Chondrocyte (in vitro differentiated cells): ENCODE measurements at regions not wholly inside any gene's neighbourhood (a gene's known extent, or its start where the extent isn't known, plus 50 kb on each side); places are given as distances from the start of the nearest gene placed in this dataset.
"Not testable (repeated sequence)": the region's sequence is repeated elsewhere in the genome, so short reads cannot be mapped to it uniquely, and the experiment has no call there.

ENCODE experiments used
- DNase-seq: peaks from one replicate; pipeline ENCODE4 v3.0.0; 2021; ENCODE audit warnings: mixed read lengths, low spot score
- H3K27ac Mint-ChIP-seq: one replicate; pipeline ENCODE4 v1.8.0; 2021; ENCODE audit warnings: mild to moderate bottlenecking, moderate library complexity, mixed read lengths; ENCODE audit not compliant: unreplicated experiment
- H3K27me3 Mint-ChIP-seq: 2 replicates; pipeline ENCODE4 v1.8.0; 2021; ENCODE audit warnings: low read depth, mixed read lengths
- H3K36me3 Mint-ChIP-seq: 2 replicates; pipeline ENCODE4 v1.8.0; 2021; ENCODE audit warnings: low read depth, mixed read lengths
- H3K4me1 Mint-ChIP-seq: 2 replicates; pipeline ENCODE4 v1.8.0; 2021; ENCODE audit warnings: low read depth, mild to moderate bottlenecking, mixed read lengths
- H3K4me3 Mint-ChIP-seq: one replicate; pipeline ENCODE4 v1.8.0; 2021; ENCODE audit warnings: mild to moderate bottlenecking, moderate library complexity, mixed read lengths; ENCODE audit not compliant: unreplicated experiment
- H3K9me3 Mint-ChIP-seq: 2 replicates; pipeline ENCODE4 v1.8.0; 2021; ENCODE audit warnings: low read depth, mixed read lengths
- TF ChIP-seq, protein P1 (sequence below): fragments of 200-600 bp; sonication (generic); IDR thresholded peaks from 2 replicates; pipeline ENCODE4 v1.5.0; 2021; ENCODE audit warnings: antibody characterized with exemption, mild to moderate bottlenecking, moderate library complexity

DNA sequence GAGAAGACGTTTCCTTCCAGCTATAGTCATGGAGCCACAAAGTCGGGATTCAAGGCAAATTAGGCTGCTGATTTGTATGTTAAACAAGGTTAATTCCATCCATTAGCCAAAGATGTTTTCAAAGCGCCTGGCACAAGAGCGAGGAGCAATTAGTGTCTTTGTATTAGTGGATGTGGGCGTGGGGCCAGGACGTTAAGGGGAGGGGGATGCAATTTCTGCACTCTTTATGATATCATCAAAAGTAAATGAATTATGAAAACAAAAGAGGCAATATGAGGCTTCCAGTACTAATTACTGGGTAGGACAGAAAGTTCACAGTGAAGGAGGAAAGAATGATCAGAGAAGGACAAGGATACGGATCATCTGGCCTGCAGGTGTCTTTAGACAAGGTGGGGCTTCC, 230.9 kb upstream of the MSX2 start:
- no peak for DNase-seq
- Mint-ChIP-seq H3K27me3 (peaks cover 5% of the 10 kb centered on the region), H3K27ac (no peak overlapping the region), H3K9me3 (peaks cover 10% of the 10 kb centered on the region), H3K36me3 (peaks cover 3% of the 10 kb centered on the region), H3K4me3 (no peak overlapping the region), H3K4me1 (no peaks in the 10 kb centered on the region)
- TF ChIP-seq, protein P1, sequence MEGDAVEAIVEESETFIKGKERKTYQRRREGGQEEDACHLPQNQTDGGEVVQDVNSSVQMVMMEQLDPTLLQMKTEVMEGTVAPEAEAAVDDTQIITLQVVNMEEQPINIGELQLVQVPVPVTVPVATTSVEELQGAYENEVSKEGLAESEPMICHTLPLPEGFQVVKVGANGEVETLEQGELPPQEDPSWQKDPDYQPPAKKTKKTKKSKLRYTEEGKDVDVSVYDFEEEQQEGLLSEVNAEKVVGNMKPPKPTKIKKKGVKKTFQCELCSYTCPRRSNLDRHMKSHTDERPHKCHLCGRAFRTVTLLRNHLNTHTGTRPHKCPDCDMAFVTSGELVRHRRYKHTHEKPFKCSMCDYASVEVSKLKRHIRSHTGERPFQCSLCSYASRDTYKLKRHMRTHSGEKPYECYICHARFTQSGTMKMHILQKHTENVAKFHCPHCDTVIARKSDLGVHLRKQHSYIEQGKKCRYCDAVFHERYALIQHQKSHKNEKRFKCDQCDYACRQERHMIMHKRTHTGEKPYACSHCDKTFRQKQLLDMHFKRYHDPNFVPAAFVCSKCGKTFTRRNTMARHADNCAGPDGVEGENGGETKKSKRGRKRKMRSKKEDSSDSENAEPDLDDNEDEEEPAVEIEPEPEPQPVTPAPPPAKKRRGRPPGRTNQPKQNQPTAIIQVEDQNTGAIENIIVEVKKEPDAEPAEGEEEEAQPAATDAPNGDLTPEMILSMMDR: no peak

DNA sequence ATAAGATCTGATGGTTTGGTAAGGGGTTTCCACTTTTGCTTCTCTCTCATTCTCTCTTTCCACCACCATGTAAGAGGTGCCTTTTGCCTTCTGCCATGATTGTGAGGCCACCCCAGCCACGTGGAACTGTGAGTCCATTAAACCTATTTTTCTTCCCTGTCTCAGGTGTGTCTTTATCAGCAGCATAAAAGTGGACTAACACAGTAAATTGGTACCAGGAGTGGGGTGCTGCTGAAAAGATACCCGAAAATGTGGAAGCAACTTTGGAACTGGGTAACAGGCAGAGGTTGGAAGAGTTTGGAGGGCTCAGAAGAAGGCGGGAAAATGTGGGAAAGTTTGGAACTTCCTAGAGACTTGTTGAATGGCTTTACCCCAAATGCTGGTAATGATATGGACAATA, 226.4 kb upstream of the MSX2 start:
- H3K4me1 Mint-ChIP-seq, H3K36me3 Mint-ChIP-seq, H3K4me3 Mint-ChIP-seq, DNase-seq, H3K27ac Mint-ChIP-seq, H3K27me3 Mint-ChIP-seq: not testable (repeated sequence)
- peaks cover 15% of the 10 kb centered on the region for H3K9me3 Mint-ChIP-seq

DNA sequence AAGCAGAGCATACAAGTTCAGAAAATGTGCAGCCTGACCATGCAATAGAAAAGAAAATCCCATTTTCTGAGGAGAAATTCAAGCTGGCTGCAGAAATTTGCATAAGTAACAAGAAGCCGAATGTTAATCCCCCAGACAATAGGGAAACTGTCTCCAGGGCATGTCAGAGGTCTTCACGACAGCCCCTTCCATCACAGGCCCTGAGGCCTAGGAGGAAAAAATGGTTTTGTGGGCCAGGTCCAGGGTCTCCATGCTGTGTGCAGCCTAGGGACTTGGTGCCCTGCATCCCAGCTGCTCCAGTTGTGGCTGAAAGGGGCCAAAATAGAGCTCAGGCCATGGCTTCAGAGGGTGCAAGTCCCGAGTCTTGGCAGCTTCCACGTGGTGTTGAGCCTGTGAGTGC, 225.8 kb upstream of the MSX2 start:
- H3K4me3 Mint-ChIP-seq, DNase-seq, H3K27ac Mint-ChIP-seq, H3K36me3 Mint-ChIP-seq, H3K27me3 Mint-ChIP-seq, H3K4me1 Mint-ChIP-seq: not testable (repeated sequence)
- peaks cover 15% of the 10 kb centered on the region for H3K9me3 Mint-ChIP-seq

DNA sequence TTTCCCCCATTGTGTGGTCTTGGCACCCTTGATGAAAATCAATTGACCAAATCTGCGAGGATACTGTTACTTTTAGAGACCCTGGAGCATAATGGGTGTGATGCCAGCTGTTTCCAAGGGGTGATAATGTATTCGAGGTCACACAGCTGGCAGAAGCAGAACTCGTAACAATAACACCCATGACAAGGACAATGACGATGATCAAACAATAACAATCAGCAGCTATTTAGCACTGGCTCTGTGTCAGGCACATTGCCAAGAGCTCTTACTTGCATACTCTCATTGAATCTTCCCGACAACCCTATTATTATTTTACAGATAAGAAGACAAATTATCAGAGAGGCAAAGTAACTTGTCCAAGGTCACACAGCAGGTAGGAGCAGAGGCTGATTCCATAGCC, 223.7 kb upstream of the MSX2 start:
- Mint-ChIP-seq H3K9me3 (peaks cover 15% of the 10 kb centered on the region), H3K27me3 (peaks cover 7% of the 10 kb centered on the region), H3K27ac (no peak overlapping the region), H3K4me1 (no peaks in the 10 kb centered on the region), H3K4me3 (no peak overlapping the region), H3K36me3 (peaks cover 3% of the 10 kb centered on the region)
- DNase-seq: no peak
- TF ChIP-seq, protein P1: no peak

DNA sequence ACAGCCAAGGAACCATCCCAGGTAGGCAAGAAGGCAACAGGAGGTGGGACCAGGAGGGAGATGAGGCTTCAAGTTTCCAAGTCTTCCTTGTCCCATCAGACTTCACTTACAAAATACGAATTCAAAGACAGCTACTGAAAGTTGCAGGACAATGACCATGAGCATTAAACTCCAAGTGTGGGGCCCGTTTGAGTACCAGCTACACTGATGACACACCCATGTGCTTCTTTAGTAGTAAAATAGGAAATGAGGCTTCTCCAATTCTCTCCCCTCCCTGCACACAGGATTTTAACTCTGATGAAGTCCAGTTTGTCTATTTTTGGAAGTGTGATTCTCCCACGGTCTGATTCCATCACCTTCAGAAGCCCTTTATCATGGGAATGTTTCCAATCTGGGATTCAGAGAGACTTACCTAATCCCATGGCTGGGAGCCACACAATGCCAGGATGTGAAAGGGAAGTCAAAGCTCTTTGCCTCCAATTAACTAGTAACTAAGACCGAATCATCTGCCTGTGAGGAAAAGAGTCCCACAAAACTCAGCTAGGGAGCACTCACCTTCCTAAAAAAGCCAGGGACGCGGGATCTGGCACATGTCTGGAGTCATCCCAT, 222.8 kb upstream of the MSX2 start:
- Mint-ChIP-seq H3K4me1 (no peaks in the 10 kb centered on the region), H3K27ac (no peak overlapping the region), H3K4me3 (no peak overlapping the region), H3K9me3 (peaks cover 15% of the 10 kb centered on the region), H3K36me3 (peaks cover 3% of the 10 kb centered on the region), H3K27me3 (peaks cover 12% of the 10 kb centered on the region)
- DNase-seq: no peak
- TF ChIP-seq, protein P1: no peak

DNA sequence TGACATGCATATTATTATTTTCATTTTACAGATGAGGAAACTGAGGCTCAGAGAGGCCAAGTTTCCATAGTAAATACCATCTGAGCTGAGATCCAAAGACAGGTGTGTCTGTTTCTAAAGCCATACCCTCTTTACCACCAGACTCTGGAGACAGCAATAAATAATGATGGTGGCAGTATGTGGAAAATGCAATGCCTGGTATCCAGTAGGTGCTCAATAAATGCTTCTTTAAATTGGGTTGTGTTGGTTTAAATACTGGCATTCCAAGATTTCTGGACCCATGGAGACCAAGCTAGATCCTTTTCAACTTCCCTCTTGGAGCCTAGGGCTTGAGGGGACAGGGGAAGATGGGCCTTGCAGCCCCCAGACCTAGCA, 221.3 kb upstream of the MSX2 start:
- Mint-ChIP-seq H3K36me3 (no peaks in the 10 kb centered on the region), H3K27ac (no peak overlapping the region), H3K4me1 (no peaks in the 10 kb centered on the region), H3K9me3 (peaks cover 9% of the 10 kb centered on the region), H3K27me3 (peaks cover 18% of the 10 kb centered on the region), H3K4me3 (no peak overlapping the region)
- TF ChIP-seq, protein P1: no peak
- no peak for DNase-seq
